GM13976 (cell line): ENCODE measurements at regions not wholly inside any gene's neighbourhood (a gene's known extent, or its start where the extent isn't known, plus 50 kb on each side); places are given as distances from the start of the nearest gene placed in this dataset.

ENCODE experiments used
- DNase-seq: peaks from one replicate; pipeline ENCODE4 v3.0.0; 2012; ENCODE audit warnings: low spot score
- CTCF ChIP-seq: IDR thresholded peaks from 2 replicates; pipeline ENCODE4 v1.5.1; 2012; ENCODE audit warnings: borderline replicate concordance, mild to moderate bottlenecking; ENCODE audit not compliant: insufficient read depth; ENCODE audit errors: extremely low read depth, missing control alignments, control extremely low read depth
- in situ Hi-C: fragments of 300-500 bp; cut with MboI; formaldehyde crosslinking; loops from one replicate; pipeline ENCODE4 v1.12.0; 2022; ENCODE audit warnings: low sequenced_read_pairs, mixed read lengths, inconsistent platforms; ENCODE audit not compliant: unreplicated experiment

DNA sequence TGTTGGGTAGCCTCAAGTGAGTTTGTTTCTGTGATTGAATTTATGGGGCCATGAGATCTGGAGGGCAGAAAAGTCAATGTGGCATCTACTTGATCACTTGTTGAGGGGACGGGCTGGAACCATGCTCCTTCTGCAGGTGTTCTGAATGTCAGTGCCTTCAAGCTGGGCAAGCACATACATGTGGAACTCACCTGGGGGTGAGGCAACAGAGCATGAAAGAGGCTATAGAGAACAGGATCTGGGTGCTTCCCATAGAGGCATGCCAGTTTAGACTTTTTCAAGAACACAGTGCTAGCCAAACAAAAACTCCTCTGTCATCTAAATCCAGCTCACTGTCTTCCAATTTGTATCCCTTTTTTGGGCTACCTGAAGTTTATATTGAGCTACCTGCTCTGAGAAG is 77.8 kb upstream of the SLC35B3 start:
- no peak for DNase-seq
- TF ChIP-seq CTCF = no peak
- in situ Hi-C loops = no loop called here

DNA sequence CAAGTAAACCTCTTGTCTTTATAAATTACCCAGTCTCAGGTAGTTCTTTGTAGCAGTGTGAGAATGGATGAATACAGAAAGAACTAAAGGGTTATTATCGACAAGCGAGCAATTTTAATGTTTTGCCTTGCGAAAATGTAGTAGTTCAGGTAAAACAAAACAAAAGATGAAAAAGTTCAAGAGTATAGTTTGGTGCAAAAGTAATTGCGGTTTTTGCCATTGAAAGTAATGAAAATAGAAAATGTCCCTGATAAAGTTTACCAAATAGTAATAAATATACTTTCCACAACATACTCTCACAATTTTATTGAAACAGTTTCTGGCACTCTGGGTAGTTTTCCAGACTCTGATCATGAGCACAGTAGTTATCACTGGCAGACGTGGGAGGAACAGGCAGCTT is 71.9 kb upstream of the SLC35B3 start:
- DNase-seq = no peak
- in situ Hi-C loops = no loop called here
- no peak for TF ChIP-seq CTCF

DNA sequence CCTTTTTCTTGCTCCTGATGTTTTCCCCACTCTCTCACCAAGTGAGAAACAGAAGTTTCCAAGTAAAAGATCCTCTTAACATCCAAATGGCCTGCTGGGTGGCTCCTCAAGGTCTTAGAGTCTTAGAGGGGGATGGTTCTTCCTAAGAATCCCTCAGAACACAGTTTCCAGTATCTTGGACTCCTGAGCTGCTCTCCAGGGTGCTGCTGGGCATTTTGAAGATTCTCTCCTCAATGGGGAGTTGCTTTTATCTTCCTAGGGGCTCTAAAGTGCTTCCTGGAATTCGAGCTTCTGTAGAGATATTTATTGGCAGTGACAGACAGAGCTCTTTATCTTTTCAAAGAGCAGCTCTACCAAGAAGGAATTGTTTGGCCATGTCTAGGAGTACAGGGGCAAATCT is 70.8 kb upstream of the SLC35B3 start:
- DNase-seq = no peak
- no peak for TF ChIP-seq CTCF
- in situ Hi-C loops = no loop called here

DNA sequence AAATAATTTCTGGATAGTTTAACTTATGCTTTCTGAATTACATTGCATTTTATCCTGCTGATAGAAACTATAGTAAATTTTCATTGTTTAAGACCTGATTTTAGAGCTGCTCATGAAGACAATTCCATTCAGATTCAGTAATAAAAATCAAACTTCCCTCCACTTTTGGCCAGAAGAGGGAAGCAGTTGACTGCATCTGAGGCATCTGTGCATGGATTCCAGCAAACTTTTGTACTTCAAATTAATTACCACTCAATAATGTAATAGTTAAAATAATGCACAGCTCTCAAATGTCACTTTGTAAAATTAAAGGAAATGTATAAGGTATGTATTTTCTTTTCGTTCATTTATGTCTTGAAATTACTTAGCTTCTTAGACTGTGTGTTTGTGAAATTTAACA is 64.2 kb upstream of the SLC35B3 start:
- no peak for TF ChIP-seq CTCF
- no peak for DNase-seq
- in situ Hi-C loops = no loop called here

DNA sequence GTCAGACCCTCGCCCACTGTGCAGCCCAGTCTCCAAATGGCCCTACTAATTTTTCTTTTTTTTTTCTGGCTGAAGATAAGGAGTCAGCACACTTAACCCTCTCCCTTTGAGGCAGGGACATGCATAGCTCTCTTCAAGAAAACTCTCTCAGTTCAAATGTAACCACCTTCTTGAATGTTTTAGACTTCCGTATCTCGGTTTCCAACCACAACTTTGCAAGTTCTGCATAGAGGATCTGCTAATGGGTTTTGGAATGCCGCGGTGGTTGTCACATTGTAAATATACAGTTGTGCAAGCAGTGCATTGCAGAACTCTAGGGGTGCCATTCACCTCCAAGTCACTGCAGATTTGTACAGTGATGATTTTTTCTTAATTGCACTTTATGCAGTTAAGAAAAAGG is 59.4 kb upstream of the SLC35B3 start:
- in situ Hi-C loops = no loop called here
- DNase-seq = no peak
- TF ChIP-seq CTCF = no peak

GRCh38 chr6:8492536-8493133 is 57.3 kb upstream of the SLC35B3 start:
- no peak for TF ChIP-seq CTCF
- in situ Hi-C loops = no loop called here
- no peak for DNase-seq
